HG03066 (cell line): ENCODE measurements at regions not wholly inside any gene's neighbourhood (a gene's known extent, or its start where the extent isn't known, plus 50 kb on each side); places are given as distances from the start of the nearest gene placed in this dataset.
"Not testable (repeated sequence)": the region's sequence is repeated elsewhere in the genome, so short reads cannot be mapped to it uniquely, and the experiment has no call there.

ENCODE experiments used
- ATAC-seq: cut with Tn5 transposase; IDR thresholded peaks from one replicate; pipeline ENCODE4 v1.9.1; 2021; ENCODE audit warnings: low read depth; ENCODE audit not compliant: unreplicated experiment

DNA sequence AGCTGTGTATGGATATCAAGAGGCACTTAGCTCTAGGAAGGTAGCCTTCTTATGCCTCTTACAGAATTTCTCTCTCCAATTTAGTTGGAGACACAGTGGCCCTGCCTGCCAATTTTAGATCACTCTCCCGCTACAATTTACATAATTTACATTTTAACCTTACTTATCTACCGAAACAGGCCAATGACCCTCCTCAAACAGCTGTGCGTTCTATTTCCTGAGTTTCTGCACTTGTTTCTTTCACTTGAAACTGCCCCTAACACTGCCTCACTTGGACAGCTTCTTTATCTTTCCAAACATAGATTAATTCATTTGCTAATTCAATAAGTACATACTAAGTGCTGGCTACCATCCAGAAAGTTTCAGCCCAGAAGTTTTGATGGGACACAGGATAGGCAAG is 52.9 kb upstream of the HDDC2 start:
- peak; percentile 65 for ATAC-seq

DNA sequence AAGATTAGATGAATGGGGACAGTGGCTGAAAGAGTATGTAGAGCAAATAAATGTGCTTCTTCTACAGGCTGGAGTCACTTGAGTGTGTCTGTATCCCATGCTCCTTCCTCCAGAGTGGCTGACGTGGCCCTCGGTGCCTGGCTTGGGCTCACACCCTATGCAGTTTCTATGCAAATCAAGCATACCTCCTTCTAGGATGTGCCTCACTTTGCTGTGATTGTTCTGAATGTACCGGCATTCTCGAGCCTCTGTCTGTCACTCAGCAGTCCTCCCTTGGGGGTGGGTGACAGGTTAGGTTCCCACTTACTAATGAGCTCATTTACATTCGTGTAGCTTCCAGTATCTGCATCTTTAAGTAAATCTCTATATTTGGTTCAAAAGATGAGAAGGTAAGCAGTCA is 55.1 kb upstream of the HDDC2 start:
- ATAC-seq = peak; percentile 18

DNA sequence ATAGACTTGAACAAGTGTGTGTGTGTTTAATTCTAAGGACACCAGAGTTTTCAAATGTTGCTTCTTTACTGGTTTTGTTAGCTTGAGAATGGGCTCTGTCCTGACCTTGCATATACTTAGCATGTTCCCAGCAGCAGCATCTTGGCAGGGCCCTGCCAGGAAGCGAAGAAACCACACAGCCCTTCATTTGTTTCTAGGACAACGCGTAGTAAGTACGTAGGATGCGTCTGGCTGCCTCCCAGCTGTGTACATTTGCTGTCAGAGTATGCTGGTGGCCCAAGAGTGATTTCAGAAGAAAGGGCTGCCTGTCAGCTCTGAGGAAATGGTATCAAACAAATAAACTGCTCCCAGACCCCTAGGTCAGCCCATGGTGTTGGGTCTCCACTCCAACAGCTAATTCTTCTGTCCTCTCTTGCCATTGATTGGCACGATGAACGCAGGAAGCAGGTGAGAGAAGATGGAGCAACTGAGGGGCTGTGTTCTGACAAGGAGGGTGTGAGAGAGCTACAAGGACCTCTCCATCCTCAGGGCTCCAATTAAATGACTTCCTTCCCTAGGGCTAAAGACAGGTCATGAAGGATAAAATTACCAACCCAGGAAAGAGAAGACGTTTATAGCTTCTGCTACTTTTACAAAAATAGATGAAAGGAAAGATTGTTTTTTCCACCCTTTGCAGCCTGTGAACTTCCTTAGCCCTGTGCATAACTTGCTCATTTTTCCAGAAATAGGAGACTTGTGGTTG is 55.9 kb upstream of the HDDC2 start:
- ATAC-seq = peak; percentile 62

- no peak for ATAC-seq
These were observed 57.1 kb upstream of the HDDC2 start for GRCh38 chr6:125358898-125359297.

DNA sequence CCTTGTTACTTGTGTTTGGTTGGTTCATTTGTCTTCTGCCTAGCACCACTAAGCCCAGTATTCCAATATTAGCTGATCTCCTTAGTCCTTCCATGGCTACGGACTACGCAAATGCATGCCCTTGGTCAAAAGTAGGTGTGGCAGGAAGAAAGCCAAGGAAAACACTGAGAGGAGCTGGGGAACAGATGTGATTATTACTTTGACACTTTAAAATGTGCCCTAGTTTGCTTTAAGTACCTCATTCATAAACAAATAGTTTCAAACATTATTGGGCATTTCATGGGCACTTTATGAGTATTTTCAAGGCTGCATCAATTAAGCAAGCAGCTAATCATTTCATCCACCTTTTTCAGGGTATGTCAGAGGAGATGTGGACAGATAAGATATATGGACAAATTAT is 60.1 kb upstream of the HDDC2 start:
- ATAC-seq = no peak

GRCh38 chr6:125363039-125363823 is 61.5 kb upstream of the HDDC2 start:
- ATAC-seq = no peak

GRCh38 chr6:125363824-125364165 is 62.0 kb upstream of the HDDC2 start:
- no peak for ATAC-seq

GRCh38 chr6:125365230-125365629 is 63.5 kb upstream of the HDDC2 start:
- no peak for ATAC-seq

DNA sequence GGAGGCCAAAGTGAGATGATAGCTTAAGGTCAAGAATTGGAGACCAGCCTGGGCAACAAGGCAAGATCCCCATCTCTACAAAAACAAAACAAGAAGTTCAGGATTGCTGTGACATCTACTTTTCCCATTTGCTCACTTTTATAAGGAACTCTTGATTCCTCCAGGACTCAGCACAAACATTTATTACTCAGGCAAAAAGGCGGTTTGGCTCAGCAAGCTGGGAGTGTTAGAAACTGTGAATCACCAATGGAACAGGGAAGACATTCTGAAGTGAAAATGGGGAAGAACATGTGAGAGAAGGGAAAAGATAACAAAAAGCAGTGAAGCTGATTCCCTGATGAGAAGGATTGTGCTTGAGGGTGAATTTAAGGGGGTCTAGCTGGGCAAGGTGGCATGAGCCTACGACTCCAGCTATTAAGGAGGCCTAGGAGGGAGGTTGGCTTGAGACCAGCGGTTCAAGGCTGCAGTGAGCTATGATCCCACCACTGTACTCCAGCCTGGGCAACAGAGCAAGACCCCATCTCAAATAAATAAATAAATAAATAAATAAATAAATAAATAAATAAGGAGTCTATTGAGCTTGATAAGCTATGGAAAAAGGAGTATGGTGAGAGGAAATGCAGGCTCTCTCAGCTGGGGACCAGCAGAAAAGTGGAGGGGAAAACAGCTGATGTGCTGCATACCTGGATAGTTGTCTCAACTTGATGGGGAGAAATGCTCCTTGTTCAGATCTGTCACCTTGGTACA is 65.4 kb upstream of the HDDC2 start:
- ATAC-seq = no peak

DNA sequence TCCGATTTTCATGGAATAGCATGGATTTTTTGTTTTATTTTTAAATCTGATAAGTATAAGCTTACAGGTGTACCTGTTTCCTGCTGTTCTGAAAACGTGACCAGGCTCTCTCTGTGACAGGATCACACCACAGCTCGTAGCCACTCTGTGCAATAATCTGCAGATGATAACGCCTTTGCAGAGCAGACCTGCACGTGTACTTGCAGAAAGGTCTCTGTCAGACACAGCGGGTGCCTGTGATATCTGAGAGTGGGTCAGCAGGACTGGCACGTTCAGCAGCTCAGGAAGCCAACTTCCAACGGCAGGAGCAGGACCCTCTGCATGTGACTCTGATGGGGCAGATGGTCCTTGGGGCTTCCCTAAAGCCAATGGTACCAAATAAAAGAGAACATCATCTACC is 68.6 kb upstream of the HDDC2 start:
- ATAC-seq = no peak

- ATAC-seq = no peak
These were observed 73.2 kb upstream of the HDDC2 start for GRCh38 chr6:125375013-125375412.

DNA sequence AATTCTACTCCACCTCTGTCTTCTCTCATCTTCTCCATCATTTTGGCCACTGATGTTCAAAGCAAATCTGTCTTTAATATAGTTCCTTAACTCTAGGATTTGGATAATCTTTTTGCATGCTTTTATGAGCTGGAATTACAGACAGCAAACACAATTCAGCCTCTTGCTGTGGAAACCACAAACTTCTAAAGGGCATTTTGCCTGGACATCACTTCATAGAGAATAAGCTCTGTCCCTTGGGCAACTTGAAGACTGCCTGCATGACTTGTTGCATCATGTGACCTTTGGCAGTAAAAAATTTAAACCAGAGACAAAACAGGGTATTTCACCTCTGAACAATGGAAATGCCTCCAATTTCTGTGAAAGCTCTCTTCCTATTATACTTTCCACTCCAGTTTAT is 74.1 kb upstream of the HDDC2 start:
- no peak for ATAC-seq

DNA sequence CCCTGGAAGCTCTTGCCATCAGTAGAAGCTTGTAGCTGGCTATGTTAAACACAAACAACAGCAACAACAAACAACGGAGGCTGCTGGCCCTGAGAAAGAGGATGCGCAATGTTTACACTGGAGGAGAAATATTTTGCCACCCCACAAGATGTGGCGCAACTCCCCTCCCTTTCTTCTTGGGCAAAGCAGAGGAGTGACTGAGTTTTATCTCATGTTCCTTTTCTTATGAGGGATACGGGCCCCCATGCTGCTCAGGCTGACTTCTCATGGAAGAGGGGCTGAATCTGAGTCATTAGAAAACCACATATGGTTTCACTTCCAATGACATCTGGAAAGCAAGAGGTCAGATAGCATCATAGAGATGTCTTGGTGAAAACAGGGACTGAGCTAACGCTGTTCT is 75.9 kb upstream of the HDDC2 start:
- ATAC-seq = no peak

- ATAC-seq = no peak
These were observed 77.4 kb upstream of the HDDC2 start for GRCh38 chr6:125379174-125379573.

DNA sequence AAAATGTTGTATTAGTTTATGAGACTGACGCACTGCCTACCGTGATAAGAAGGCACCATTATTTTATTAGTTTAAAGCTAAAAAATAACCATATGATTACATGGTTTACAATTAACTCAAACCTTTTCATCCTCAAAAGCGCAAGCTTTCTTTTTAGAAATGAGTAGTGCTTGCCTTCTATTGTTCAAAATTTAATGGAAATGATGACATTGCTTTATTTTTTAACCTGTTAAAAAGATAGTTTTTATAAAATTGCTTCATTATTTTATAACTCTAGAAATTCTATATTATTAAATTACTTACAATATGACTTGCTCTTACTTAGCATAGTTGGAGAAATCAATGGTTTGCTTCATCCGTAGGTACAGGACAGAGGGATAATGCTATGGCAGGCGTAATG is 78.7 kb upstream of the HDDC2 start:
- ATAC-seq = no peak

DNA sequence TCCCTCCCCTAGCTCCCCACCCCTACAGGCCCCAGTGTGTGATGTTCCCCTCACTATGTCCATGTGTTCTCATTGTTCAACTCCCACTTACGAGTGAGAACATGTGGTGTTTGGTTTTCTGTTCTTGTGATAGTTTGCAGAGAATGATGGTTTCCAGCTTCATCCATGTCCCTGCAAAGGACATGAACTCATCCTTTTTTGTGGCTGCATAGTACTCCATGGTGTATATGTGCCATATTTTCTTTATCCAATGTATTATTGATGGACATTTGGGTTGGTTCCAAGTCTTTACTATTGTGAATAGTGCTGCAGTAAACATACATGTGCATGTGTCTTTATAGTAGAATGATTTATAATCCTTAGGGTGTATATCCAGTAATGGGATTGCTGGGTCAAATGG is 84.6 kb upstream of the HDDC2 start:
- not testable (repeated sequence) for ATAC-seq

- ATAC-seq = peak; percentile 77
These were observed 90.9 kb upstream of the HDDC2 start for GRCh38 chr6:125392682-125393081.

DNA sequence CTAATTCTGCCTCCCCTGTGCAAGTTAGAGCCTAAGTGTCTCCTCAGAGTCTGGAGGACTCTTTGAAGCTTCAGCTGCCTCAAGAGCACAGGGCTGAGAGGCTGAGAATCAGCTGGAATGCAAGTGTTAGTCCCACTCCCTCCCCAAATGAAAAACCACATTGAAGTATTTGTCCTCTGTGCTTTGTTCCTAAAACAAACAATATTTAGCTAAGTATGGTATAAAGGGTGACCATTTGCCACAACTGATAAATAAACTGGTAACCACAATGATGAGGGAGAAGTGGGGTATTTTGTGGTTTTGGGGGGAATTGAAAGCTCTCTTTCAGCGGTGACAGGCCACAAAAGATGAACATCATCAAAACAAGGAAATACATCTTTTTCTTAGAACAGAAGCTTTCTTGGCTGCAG is 91.7 kb upstream of the HDDC2 start:
- peak; percentile 57 for ATAC-seq

DNA sequence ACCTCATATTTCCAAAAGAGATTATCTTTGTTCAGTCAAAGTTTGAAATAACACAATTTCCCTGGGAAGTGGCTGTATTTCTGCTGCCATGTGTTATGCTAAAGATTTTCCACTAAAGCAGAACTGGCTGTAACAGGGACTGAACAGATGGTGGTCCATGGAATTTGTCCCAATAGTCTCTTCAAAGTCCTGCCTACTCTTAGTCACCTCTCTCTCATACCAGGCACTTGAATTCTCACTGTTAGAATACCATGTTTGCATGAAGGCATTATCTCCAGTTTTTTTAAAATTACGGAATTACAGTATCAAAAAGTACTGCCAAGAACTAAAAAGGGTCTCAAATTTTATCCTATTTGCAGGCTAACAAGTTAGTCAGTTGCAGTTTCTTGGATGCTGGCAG is 105.0 kb upstream of the HDDC2 start:
- ATAC-seq = no peak

DNA sequence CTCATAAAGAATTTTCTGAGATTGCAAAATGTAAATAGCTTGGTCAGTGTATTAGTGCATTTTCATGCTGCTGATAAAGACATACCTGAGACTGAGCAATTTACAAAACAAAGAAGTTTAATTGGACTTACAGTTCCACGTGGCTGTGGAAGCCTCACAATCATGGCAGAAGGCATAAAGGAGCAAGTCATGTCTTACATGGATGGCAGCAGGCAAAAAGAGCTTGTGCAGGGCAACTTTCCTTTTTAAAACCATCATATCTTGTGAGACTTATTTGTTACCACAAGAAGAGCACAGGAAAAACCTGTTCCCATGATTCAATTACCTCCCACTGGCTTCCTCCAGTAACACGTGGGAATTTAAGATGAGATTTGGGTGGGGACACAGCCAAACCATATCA is 112.7 kb upstream of the HDDC2 start:
- no peak for ATAC-seq

GRCh38 chr6:125415913-125416312 is 114.1 kb upstream of the HDDC2 start:
- ATAC-seq = no peak

DNA sequence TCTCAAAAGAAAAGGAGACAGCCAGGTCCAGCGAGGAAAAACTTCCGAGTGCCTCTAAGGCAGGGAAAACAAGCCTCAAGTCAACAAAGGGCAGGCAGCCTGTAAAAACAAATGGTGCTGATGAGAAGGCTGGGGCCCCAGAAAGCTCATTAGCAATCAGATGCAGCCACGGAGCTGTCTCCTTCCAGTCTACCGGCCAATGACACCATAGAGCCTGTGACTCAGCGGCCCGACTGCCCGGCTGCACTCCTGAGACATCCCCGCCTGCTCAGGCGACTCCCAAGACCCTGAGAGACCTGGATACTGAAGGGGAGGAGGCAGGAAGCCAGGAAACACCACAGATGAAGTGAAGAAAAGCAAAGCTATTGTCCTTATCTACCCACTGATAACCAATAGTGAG is 120.1 kb upstream of the HDDC2 start:
- no peak for ATAC-seq
